Fibroblast of lung (primary cell): ENCODE measurements at regions not wholly inside any gene's neighbourhood (a gene's known extent, or its start where the extent isn't known, plus 50 kb on each side); places are given as distances from the start of the nearest gene placed in this dataset.

Experiments used
- DNase-seq, 2 donors: peaks; one replicate each; pipeline versions ENCODE4 v3.0.0 to v3.0.0-alpha.2; 2010; ENCODE audit warnings: low read depth in 2 of 2
- H2AFZ ChIP-seq: 2 replicates; pipeline ENCODE4 v1.5.1; 2012; ENCODE audit warnings: low read length, control low read depth, inconsistent platforms
- H3K27ac ChIP-seq: 2 replicates; pipeline ENCODE4 v1.5.1; 2011; ENCODE audit warnings: low read length, control low read depth; ENCODE audit not compliant: insufficient read depth
- H3K27me3 ChIP-seq: 2 replicates; pipeline ENCODE4 v1.5.1; 2011; ENCODE audit warnings: mild to moderate bottlenecking, low read length; ENCODE audit not compliant: control insufficient read depth, insufficient read depth
- H3K36me3 ChIP-seq: 2 replicates; pipeline ENCODE4 v1.5.1; 2011; ENCODE audit warnings: low read length; ENCODE audit not compliant: control insufficient read depth, insufficient read depth
- H3K4me1 ChIP-seq: 2 replicates; pipeline ENCODE4 v1.5.1; 2011; ENCODE audit warnings: low read length; ENCODE audit not compliant: control insufficient read depth, insufficient read depth; ENCODE audit errors: extremely low read depth
- H3K4me2 ChIP-seq: 2 replicates; pipeline ENCODE4 v1.5.1; 2011; ENCODE audit warnings: low read length, control low read depth; ENCODE audit not compliant: insufficient read depth; ENCODE audit errors: extremely low read depth
- H3K4me3 ChIP-seq, 4 experiments: fragments of 200-600 bp in 1 of 4; sonication (generic) in 1 of 4; replicated peaks in 1 of 4; 2 replicates each; pipeline ENCODE4 v1.5.1; 2011 to 2016; ENCODE audit warnings: low read length in 4 of 4, low read depth in 3 of 4, mild to moderate bottlenecking in 3 of 4, control low read depth in 2 of 4, inconsistent platforms in 1 of 4, mixed read lengths in 1 of 4; ENCODE audit not compliant: insufficient read depth in 1 of 4; ENCODE audit errors: control extremely low read depth in 1 of 4
- H3K79me2 ChIP-seq: 2 replicates; pipeline ENCODE4 v1.5.1; 2012; ENCODE audit warnings: mild to moderate bottlenecking, low read length, inconsistent platforms; ENCODE audit not compliant: control insufficient read depth, insufficient read depth
- H3K9ac ChIP-seq: 2 replicates; pipeline ENCODE4 v1.5.1; 2011; ENCODE audit warnings: mild to moderate bottlenecking, low read length, control low read depth; ENCODE audit not compliant: insufficient read depth
- H3K9me3 ChIP-seq: 2 replicates; pipeline ENCODE4 v1.5.1; 2012; ENCODE audit warnings: low read depth, low read length; ENCODE audit not compliant: control insufficient read depth, insufficient read depth
- H4K20me1 ChIP-seq: 2 replicates; pipeline ENCODE4 v1.5.1; 2011; ENCODE audit warnings: low read length; ENCODE audit not compliant: control insufficient read depth, insufficient read depth; ENCODE audit errors: extremely low read depth
- CTCF ChIP-seq, 2 donors: IDR thresholded peaks in 1 of 2; conservative IDR thresholded peaks in 1 of 2; 1 replicate in 1 of 2; 2 replicates in 1 of 2; pipeline ENCODE4 v1.5.1; 2011 to 2012; ENCODE audit warnings: low read length in 2 of 2, control low read depth in 1 of 2, inconsistent platforms in 1 of 2, low read depth in 1 of 2, mild to moderate bottlenecking in 1 of 2
- EZH2 ChIP-seq: IDR thresholded peaks from 2 replicates; pipeline ENCODE4 v1.5.1; 2012; ENCODE audit warnings: low read length, control low read depth, mild to moderate bottlenecking; ENCODE audit errors: missing control alignments

- Histone ChIP-seq H4K20me1 (no peaks in the 10 kb centered on the region), H3K4me1 (peaks cover 5% of the 10 kb centered on the region), H3K36me3 (no peaks in the 10 kb centered on the region), H3K9me3 (no peaks in the 10 kb centered on the region), H3K9ac (no peak overlapping the region), H3K4me2 (no peak overlapping the region), H3K27ac (no peak overlapping the region), H3K79me2 (peaks cover 16% of the 10 kb centered on the region), H3K4me3 (no peak overlapping the region), H3K27me3 (no peaks in the 10 kb centered on the region), H2AFZ (no peak overlapping the region)
- DNase-seq, result no peak
- TF ChIP-seq CTCF (conservative IDR thresholded peaks at IDR 0.05 in 1 of 2, IDR thresholded peaks at IDR 0.05 in 1 of 2; ENCODE audit: low read depth in 1 of 2, low read length in 2 of 2) (no peak), EZH2 (no peak)
These were observed 69.5 kb upstream of the VGLL4 start for GRCh38 chr3:11713171-11713570.

GRCh38 chr3:11712646-11713045 lies 68.9 kb upstream of the VGLL4 start:
- Histone ChIP-seq H3K79me2 (peaks cover 16% of the 10 kb centered on the region), H3K27ac (no peak overlapping the region), H3K9me3 (no peaks in the 10 kb centered on the region), H3K4me3 (no peak overlapping the region), H3K9ac (no peak overlapping the region), H4K20me1 (no peaks in the 10 kb centered on the region), H3K27me3 (no peaks in the 10 kb centered on the region), H3K36me3 (no peaks in the 10 kb centered on the region), H3K4me2 (no peak overlapping the region), H2AFZ (no peak overlapping the region), H3K4me1 (no peaks in the 10 kb centered on the region)
- TF ChIP-seq EZH2, result no peak
- TF ChIP-seq CTCF (conservative IDR thresholded peaks at IDR 0.05 in 1 of 2, IDR thresholded peaks at IDR 0.05 in 1 of 2; ENCODE audit: low read depth in 1 of 2, low read length in 2 of 2), result no peak
- DNase-seq, result no peak

- Histone ChIP-seq H2AFZ (no peak overlapping the region), H3K36me3 (no peaks in the 10 kb centered on the region), H3K4me3 (no peak overlapping the region), H3K79me2 (peaks cover 15% of the 10 kb centered on the region), H3K4me1 (no peaks in the 10 kb centered on the region), H3K9ac (no peak overlapping the region), H3K4me2 (no peak overlapping the region), H3K9me3 (no peaks in the 10 kb centered on the region), H4K20me1 (no peaks in the 10 kb centered on the region), H3K27me3 (no peaks in the 10 kb centered on the region), H3K27ac (no peak overlapping the region)
- TF ChIP-seq CTCF (conservative IDR thresholded peaks at IDR 0.05 in 1 of 2, IDR thresholded peaks at IDR 0.05 in 1 of 2; ENCODE audit: low read depth in 1 of 2, low read length in 2 of 2) (no peak), EZH2 (no peak)
- DNase-seq, result no peak
These were observed 68.2 kb upstream of the VGLL4 start for GRCh38 chr3:11711876-11712275.
